Esophagus muscularis mucosa (tissue), 4 donors: ENCODE measurements at regions not wholly inside any gene's neighbourhood (a gene's known extent, or its start where the extent isn't known, plus 50 kb on each side); places are given as distances from the start of the nearest gene placed in this dataset.
"Not testable (repeated sequence)": the region's sequence is repeated elsewhere in the genome, so short reads cannot be mapped to it uniquely, and the experiment has no call there.

Source experiments
- DNase-seq: peaks from one replicate; pipeline ENCODE4 v3.0.0-alpha.2; 2017; ENCODE audit errors: extremely low spot score
- H3K27ac ChIP-seq, 4 donors: fragments of 200-600 bp; sonication (generic); replicated peaks in 1 of 4; 1 replicate in 3 of 4; 2 replicates in 1 of 4; pipeline ENCODE4 v1.5.1; 2016 to 2019; ENCODE audit warnings: mild to moderate bottlenecking in 1 of 4
- H3K27me3 ChIP-seq, 4 donors: fragments of 200-600 bp; sonication (generic); one replicate each; pipeline versions ENCODE4 v1.5.1 to v1.6.0; 2016 to 2019
- H3K36me3 ChIP-seq, 4 donors: fragments of 200-600 bp; sonication (generic); one replicate each; pipeline ENCODE4 v1.5.1; 2016 to 2019
- H3K4me1 ChIP-seq, 4 donors: fragments of 200-600 bp; sonication (generic); one replicate each; pipeline ENCODE4 v1.5.1; 2016 to 2019
- H3K4me3 ChIP-seq, 4 donors: fragments of 200-600 bp; sonication (generic); 1 replicate in 2 of 4; 2 replicates in 2 of 4; pipeline ENCODE4 v1.5.1; 2016 to 2019; ENCODE audit warnings: mild to moderate bottlenecking in 4 of 4, moderate library complexity in 1 of 4
- H3K9me3 ChIP-seq, 4 donors: fragments of 200-600 bp; sonication (generic); 1 replicate in 3 of 4; 2 replicates in 1 of 4; pipeline ENCODE4 v1.5.1; 2016 to 2019
- WGBS: methylation state at CpG from one replicate; pipeline ENCODE4 v1.1.5; 2018; 5-methylcytosine and 5-hydroxymethylcytosine counted together
- intact Hi-C: fragments of 100-400 bp; cut with DNase I; formaldehyde crosslinking; loops from one replicate; pipeline ENCODE4 v1.15.1; 2023
- TF ChIP-seq, protein P1 (sequence below), 3 experiments: fragments of 200-600 bp in 2 of 3; fragments of 450-650 bp in 1 of 3; sonication (generic) in 2 of 3; IDR thresholded peaks; one replicate each; pipeline ENCODE4 v1.5.1; 2017 to 2019; ENCODE audit warnings: antibody characterized with exemption in 3 of 3, mild to moderate bottlenecking in 2 of 3, moderate library complexity in 1 of 3

DNA sequence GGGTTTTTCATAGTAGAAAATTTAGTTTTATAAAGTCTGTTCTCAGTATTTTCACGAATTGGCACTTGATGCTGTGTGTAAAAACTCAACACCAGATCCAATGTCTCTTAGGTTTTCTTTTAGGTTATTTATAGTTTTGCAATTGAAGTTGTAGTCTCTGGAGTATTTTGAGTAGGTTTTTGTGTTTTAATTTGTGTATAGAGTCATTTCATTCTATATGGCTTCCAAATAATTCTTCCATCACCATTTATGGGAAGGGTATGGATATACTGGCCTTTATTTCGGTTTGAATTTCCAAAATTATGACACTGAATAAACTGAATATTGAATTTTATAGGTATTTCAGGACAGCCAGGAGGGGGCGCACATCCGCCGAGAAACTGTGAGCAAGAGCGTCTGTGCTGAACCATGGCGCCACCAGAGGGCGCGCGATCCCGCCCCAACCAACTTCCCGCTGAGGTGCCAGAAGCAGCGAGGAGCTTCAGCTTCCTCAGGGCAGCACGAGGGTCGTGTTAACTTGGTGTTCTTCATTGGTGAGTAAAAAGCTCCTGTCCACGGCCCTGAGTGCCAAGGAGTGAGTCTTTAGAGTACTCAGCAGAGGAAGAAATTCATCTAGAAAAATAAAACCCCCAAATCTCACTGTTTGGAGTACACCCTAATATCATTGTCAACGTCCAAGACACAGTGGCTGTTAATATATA is 207.5 kb downstream of the LMLN start:
- intact Hi-C loops, H3K36me3 ChIP-seq, H3K27ac ChIP-seq, H3K27me3 ChIP-seq, H3K9me3 ChIP-seq, H3K4me1 ChIP-seq, DNase-seq, H3K4me3 ChIP-seq: not testable (repeated sequence)
- 27% methylated on average over 3 of the region's 17 CpGs for WGBS
- TF ChIP-seq, protein P1, sequence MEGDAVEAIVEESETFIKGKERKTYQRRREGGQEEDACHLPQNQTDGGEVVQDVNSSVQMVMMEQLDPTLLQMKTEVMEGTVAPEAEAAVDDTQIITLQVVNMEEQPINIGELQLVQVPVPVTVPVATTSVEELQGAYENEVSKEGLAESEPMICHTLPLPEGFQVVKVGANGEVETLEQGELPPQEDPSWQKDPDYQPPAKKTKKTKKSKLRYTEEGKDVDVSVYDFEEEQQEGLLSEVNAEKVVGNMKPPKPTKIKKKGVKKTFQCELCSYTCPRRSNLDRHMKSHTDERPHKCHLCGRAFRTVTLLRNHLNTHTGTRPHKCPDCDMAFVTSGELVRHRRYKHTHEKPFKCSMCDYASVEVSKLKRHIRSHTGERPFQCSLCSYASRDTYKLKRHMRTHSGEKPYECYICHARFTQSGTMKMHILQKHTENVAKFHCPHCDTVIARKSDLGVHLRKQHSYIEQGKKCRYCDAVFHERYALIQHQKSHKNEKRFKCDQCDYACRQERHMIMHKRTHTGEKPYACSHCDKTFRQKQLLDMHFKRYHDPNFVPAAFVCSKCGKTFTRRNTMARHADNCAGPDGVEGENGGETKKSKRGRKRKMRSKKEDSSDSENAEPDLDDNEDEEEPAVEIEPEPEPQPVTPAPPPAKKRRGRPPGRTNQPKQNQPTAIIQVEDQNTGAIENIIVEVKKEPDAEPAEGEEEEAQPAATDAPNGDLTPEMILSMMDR (IDR thresholded peaks at IDR 0.05): peak; percentile 43 to 62 (median 54)

DNA sequence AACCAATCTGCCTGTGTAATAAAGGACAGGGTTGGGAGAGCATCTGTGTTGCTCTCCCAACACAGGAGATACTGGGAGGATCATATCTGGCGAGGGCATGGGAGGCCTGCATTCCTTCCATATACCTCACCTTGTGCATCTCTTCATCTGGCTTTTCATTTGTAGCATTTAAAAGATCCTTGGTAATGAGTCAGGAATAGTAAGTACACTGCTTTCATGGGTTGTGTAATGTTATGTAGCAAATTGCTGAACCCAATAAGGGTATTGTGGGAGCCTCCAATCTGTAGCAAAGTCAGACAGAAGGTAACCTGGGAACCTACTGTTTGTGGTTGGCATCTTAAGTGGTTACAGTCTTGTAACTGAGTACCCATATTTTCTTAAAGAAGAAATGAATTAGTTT is 210.8 kb downstream of the LMLN start:
- H3K4me3 ChIP-seq, H3K36me3 ChIP-seq, H3K4me1 ChIP-seq, intact Hi-C loops, H3K27me3 ChIP-seq, DNase-seq, H3K27ac ChIP-seq, H3K9me3 ChIP-seq: not testable (repeated sequence)
- no CpG with 5 or more reads among the region's 1 CpG for WGBS

DNA sequence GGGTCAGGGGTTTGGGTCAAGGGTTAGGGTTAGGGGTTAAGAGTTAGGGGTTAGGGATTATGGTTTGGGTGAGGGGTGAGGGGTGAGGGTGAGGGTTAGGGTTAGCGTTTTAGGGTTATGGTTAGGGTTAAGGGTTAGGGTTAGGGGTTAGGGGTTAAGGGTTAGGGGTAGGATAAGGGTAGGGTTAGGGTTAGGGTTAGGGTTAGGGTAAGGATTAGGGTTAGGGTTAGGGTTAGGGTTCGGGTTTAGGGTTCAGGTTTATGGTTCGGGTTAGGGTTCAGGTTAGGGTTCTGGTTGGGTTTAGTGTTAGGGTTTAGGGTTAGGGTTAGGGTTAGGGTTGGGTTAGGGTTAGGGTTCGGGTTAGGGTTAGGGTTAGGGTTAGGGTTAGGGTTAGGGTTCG is 213.1 kb downstream of the LMLN start:
- H3K4me1 ChIP-seq, H3K4me3 ChIP-seq, DNase-seq, H3K36me3 ChIP-seq, H3K27ac ChIP-seq, intact Hi-C loops, H3K9me3 ChIP-seq, H3K27me3 ChIP-seq: not testable (repeated sequence)
- 78% methylated on average over 5 of the region's 5 CpGs for WGBS

DNA sequence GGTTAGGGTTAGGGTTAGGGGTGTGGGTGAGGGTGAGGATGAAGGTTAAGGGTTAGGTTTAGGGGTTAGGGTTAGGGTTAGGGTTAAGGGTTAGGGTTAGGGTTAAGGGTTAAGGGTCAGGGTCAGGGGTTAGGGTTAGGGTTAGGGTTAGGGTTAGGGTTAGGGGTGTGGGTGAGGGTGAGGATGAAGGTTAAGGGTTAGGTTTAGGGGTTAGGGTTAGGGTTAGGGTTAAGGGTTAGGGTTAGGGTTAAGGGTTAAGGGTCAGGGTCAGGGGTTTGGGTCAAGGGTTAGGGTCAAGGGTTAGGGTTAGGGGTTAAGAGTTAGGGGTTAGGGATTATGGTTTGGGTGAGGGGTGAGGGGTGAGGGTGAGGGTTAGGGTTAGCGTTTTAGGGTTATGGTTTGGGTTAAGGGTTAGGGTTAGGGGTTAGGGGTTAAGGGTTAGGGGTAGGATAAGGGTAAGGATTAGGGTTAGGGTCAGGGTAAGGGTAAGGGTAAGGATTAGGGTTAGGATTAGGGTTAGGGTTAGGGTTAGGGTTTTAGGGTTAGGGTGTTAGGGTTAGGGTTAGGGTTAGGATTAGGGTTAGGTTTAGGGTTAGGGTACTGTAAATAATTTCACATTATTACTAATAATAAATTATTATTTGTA is 214.0 kb downstream of the LMLN start:
- H3K27me3 ChIP-seq, H3K36me3 ChIP-seq, H3K27ac ChIP-seq, intact Hi-C loops, H3K4me1 ChIP-seq, DNase-seq, H3K9me3 ChIP-seq, H3K4me3 ChIP-seq: not testable (repeated sequence)
- no CpG with 5 or more reads among the region's 1 CpG for WGBS
